ENCODE measurements at regions not wholly inside any gene's neighbourhood (a gene's known extent, or its start where the extent isn't known, plus 50 kb on each side); places are given as distances from the start of the nearest gene placed in this dataset.
A peak's percentile ranks its signal among the peaks of the same experiment; 100 is the strongest.

GRCh38 chr11:112837162-112837826 is 123.9 kb upstream of the NCAM1 start:
- POLR2A ChIA-PET (ENCODE audit: partially characterized antibody): no interaction called here
- no peaks in the 10 kb centered on the region for H3K79me2 ChIP-seq (ENCODE audit: control insufficient read depth in 1 of 2, insufficient read depth in 2 of 2, low read length in 2 of 2)
- H3K23me2 ChIP-seq (ENCODE audit: low read depth, low read length): no peaks in the 10 kb centered on the region
- H3K9me3 ChIP-seq (ENCODE audit: insufficient read depth in 2 of 2, low read depth in 1 of 2, low read length in 1 of 2): no peaks in the 10 kb centered on the region
- H2BK20ac ChIP-seq (ENCODE audit: low read length): no peak overlapping the region
- DNase-seq (ENCODE audit: low read depth in 1 of 2, low spot score in 2 of 2): no peak
- no peak overlapping the region for H2BK120ac ChIP-seq (replicated peaks; ENCODE audit: low read depth, low read length)
- no peak overlapping the region for H3K9ac ChIP-seq (replicated peaks in 1 of 4; ENCODE audit: extremely low read depth in 1 of 4, low read depth in 3 of 4, low read length in 3 of 4)
- H3K79me1 ChIP-seq (ENCODE audit: low read depth, low read length): no peaks in the 10 kb centered on the region
- no peaks in the 10 kb centered on the region for H3K4me1 ChIP-seq (replicated peaks in 1 of 4; ENCODE audit: control insufficient read depth in 3 of 4, insufficient read depth in 4 of 4, low read length in 3 of 4)
- no peak overlapping the region for H2BK12ac ChIP-seq (ENCODE audit: low read depth, low read length)
- no peak overlapping the region for H2AK5ac ChIP-seq (ENCODE audit: low read depth, low read length)
- H2BK15ac ChIP-seq (ENCODE audit: low read length): no peak overlapping the region
- H4K5ac ChIP-seq (ENCODE audit: insufficient read length, low read depth, low read length): no peak overlapping the region
- no peak overlapping the region for H3K56ac ChIP-seq (replicated peaks; ENCODE audit: insufficient read length, low read depth, low read length)
- no peak for FAIRE-seq
- H2AFZ ChIP-seq (ENCODE audit: low read length): no peak overlapping the region
- no peak overlapping the region for H3K14ac ChIP-seq (ENCODE audit: insufficient read length)
- no peak overlapping the region for H3K4me2 ChIP-seq (ENCODE audit: insufficient read depth in 1 of 2, low read depth in 2 of 2, low read length in 2 of 2)
- CTCF ChIA-PET (ENCODE audit: partially characterized antibody): interaction anchor here (0.7 to 2.3 kb wide), 15 partner anchors 9 to 411 kb away, joined by 3 to 8 read pairs (median 4); no protein-coding TSS in a partner anchor
- no peak overlapping the region for H3K27ac ChIP-seq (ENCODE audit: low read depth, low read length)
- H3K23ac ChIP-seq (ENCODE audit: insufficient read length): no peak overlapping the region
- no peaks in the 10 kb centered on the region for H3K27me3 ChIP-seq (replicated peaks in 1 of 4; ENCODE audit: control insufficient read depth in 3 of 4, extremely low read depth in 1 of 4, insufficient read depth in 3 of 4, low read length in 3 of 4)
- H4K91ac ChIP-seq (replicated peaks; ENCODE audit: insufficient read length, low read length): no peak overlapping the region
- H4K20me1 ChIP-seq (replicated peaks in 1 of 2; ENCODE audit: control insufficient read depth in 1 of 2, insufficient read depth in 2 of 2, low read length in 2 of 2): no peaks in the 10 kb centered on the region
- peak overlapping the region; percentile 19; the same call in 1 of the 2 replicates for H4K8ac ChIP-seq (ENCODE audit: extremely low read depth, insufficient read depth, low read length)
- WGBS, 2 experiments (ENCODE audit: extremely low coverage in 1 of 2, insufficient coverage in 1 of 2, insufficient read length in 1 of 2, insufficient replicate concordance in 2 of 2, low coverage in 1 of 2, low lambda C conversion rate in 2 of 2, missing lambda C conversion rate in 1 of 2): 93% methylated on average over 8 of the region's 8 CpGs; no CpG with 5 or more reads in 1 of the 2 experiments
- no peaks in the 10 kb centered on the region for H3K36me3 ChIP-seq (ENCODE audit: control insufficient read depth in 2 of 4, insufficient read depth in 4 of 4, low read length in 3 of 4)
- no peak overlapping the region for H3K4me3 ChIP-seq (ENCODE audit: extremely low read depth in 1 of 4, insufficient read depth in 2 of 4, low read depth in 3 of 4, low read length in 4 of 4)
- H2BK5ac ChIP-seq (ENCODE audit: low read depth, low read length): no peak overlapping the region
- peak; percentile 48 to 58 for TF ChIP-seq RAD21 (IDR thresholded peaks at IDR 0.05 in 1 of 2, conservative IDR thresholded peaks at IDR 0.05 in 1 of 2; ENCODE audit: low read depth in 2 of 2, low read length in 2 of 2)
- peak; percentile 37 to 46 (median 42) for TF ChIP-seq CTCF (IDR thresholded peaks at IDR 0.05; ENCODE audit: control extremely low read depth in 1 of 3, insufficient read depth in 1 of 3, low read depth in 1 of 3, low read length in 3 of 3)
- TF ChIP-seq BCL11A (IDR thresholded peaks at IDR 0.05; ENCODE audit: low read depth in 2 of 2, low read length in 2 of 2): no peak
- no peak for TF ChIP-seq SUZ12 (IDR thresholded peaks at IDR 0.05; ENCODE audit: low read length)
- TF ChIP-seq NANOG (IDR thresholded peaks at IDR 0.05; ENCODE audit: insufficient read depth, low read depth, low read length, poor library complexity, severe bottlenecking): no peak
- H3K4ac ChIP-seq (replicated peaks; ENCODE audit: insufficient read length, low read depth, low read length): no peak overlapping the region
- H3K18ac ChIP-seq (ENCODE audit: extremely low read depth, low read length): no peak overlapping the region

Data from H1 (cell line).